ENCODE measurements at regions not wholly inside any gene's neighbourhood (a gene's known extent, or its start where the extent isn't known, plus 50 kb on each side); places are given as distances from the start of the nearest gene placed in this dataset.

DNA sequence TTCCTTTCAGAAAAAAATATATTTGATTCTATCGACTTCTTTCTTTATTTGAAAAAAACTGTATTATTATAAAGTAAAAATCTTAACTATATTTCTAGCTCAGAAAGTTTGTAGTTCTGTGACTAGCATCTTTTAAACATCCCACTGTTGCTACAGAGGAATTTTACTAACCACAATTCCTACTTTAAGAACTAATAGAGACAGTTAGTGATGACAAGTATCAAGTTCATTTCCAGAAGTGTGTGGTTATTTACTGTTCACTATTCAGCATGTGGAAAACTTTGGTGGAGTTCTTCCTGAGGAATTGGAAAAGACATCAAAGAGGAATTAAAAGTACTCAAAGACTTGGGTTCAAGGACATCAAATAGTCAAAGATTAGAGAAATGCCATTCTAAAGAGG lies 524.1 kb upstream of the CBLB start:
- WGBS, 2 experiments (ENCODE audit: insufficient coverage in 1 of 2, insufficient read length in 1 of 2) = no CpG with 5 or more reads among the region's 1 CpG
- H3K4me1 Mint-ChIP-seq = peaks cover 7% of the 10 kb centered on the region
- H3K4me1 ChIP-seq (ENCODE audit: control insufficient read depth, insufficient read depth, low read length) = no peaks in the 10 kb centered on the region
- no peaks in the 10 kb centered on the region for H3K9me3 ChIP-seq (ENCODE audit: control insufficient read depth, low read length)
- H3K4me3 ChIP-seq (ENCODE audit: low read length) = no peak overlapping the region
- H3K4me3 Mint-ChIP-seq = no peak overlapping the region
- no peak overlapping the region for H3K27ac Mint-ChIP-seq
- no peaks in the 10 kb centered on the region for H3K27me3 Mint-ChIP-seq (ENCODE audit: insufficient read depth)
- DNase-seq = no peak
- no peaks in the 10 kb centered on the region for H3K36me3 Mint-ChIP-seq (ENCODE audit: low read depth)
- H3K27ac ChIP-seq (ENCODE audit: low read depth, low read length) = no peak overlapping the region
- H3K27me3 ChIP-seq (ENCODE audit: control insufficient read depth, insufficient read depth, low read length, poor library complexity, severe bottlenecking) = no peaks in the 10 kb centered on the region
- no peaks in the 10 kb centered on the region for H3K36me3 ChIP-seq (ENCODE audit: control insufficient read depth, insufficient read depth, low read length)
- TF ChIP-seq, protein P1, sequence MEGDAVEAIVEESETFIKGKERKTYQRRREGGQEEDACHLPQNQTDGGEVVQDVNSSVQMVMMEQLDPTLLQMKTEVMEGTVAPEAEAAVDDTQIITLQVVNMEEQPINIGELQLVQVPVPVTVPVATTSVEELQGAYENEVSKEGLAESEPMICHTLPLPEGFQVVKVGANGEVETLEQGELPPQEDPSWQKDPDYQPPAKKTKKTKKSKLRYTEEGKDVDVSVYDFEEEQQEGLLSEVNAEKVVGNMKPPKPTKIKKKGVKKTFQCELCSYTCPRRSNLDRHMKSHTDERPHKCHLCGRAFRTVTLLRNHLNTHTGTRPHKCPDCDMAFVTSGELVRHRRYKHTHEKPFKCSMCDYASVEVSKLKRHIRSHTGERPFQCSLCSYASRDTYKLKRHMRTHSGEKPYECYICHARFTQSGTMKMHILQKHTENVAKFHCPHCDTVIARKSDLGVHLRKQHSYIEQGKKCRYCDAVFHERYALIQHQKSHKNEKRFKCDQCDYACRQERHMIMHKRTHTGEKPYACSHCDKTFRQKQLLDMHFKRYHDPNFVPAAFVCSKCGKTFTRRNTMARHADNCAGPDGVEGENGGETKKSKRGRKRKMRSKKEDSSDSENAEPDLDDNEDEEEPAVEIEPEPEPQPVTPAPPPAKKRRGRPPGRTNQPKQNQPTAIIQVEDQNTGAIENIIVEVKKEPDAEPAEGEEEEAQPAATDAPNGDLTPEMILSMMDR (conservative IDR thresholded peaks at IDR 0.05) = no peak
- H3K9me3 Mint-ChIP-seq = no peaks in the 10 kb centered on the region
- no peak overlapping the region for H3K9ac ChIP-seq (ENCODE audit: extremely low read depth, low read length, poor library complexity, severe bottlenecking)

DNA sequence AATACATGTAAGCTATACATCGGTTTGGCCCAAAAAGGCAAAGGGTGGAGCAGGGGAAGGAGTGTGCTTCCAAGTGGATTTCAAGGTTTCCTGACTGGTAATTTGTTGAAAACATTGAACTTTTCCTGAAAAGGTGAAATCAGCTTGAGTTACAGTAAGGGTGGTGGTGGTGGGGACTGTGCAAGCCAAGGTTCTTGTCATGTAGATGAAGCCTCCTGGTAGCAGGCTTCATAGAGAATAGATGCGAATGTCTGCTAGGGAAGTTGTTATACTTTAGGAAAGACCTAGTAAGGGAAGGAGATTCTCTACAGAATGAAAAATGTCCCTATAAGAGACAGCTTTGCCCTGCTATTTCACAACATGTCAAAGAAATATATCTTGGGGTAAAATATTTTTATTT lies 528.2 kb upstream of the CBLB start:
- Mint-ChIP-seq H3K27ac (no peak overlapping the region), H3K36me3 (ENCODE audit: low read depth) (no peaks in the 10 kb centered on the region), H3K4me1 (peaks cover 38% of the 10 kb centered on the region), H3K4me3 (no peak overlapping the region), H3K9me3 (no peaks in the 10 kb centered on the region), H3K27me3 (ENCODE audit: insufficient read depth) (no peaks in the 10 kb centered on the region)
- 80 to 87% methylated on average over 1 to 2 of the region's 2 CpGs for WGBS, 2 experiments (ENCODE audit: insufficient coverage in 1 of 2, insufficient read length in 1 of 2)
- H3K9me3 ChIP-seq (ENCODE audit: control insufficient read depth, low read length) = no peaks in the 10 kb centered on the region
- H3K27ac ChIP-seq (ENCODE audit: low read depth, low read length) = no peak overlapping the region
- no peaks in the 10 kb centered on the region for H3K27me3 ChIP-seq (ENCODE audit: control insufficient read depth, insufficient read depth, low read length, poor library complexity, severe bottlenecking)
- H3K36me3 ChIP-seq (ENCODE audit: control insufficient read depth, insufficient read depth, low read length) = no peaks in the 10 kb centered on the region
- peaks cover 18% of the 10 kb centered on the region for H3K4me1 ChIP-seq (ENCODE audit: control insufficient read depth, insufficient read depth, low read length)
- no peak for DNase-seq
- no peak overlapping the region for H3K4me3 ChIP-seq (ENCODE audit: low read length)
- TF ChIP-seq, protein P1 (conservative IDR thresholded peaks at IDR 0.05) = no peak
- H3K9ac ChIP-seq (ENCODE audit: extremely low read depth, low read length, poor library complexity, severe bottlenecking) = no peak overlapping the region

DNA sequence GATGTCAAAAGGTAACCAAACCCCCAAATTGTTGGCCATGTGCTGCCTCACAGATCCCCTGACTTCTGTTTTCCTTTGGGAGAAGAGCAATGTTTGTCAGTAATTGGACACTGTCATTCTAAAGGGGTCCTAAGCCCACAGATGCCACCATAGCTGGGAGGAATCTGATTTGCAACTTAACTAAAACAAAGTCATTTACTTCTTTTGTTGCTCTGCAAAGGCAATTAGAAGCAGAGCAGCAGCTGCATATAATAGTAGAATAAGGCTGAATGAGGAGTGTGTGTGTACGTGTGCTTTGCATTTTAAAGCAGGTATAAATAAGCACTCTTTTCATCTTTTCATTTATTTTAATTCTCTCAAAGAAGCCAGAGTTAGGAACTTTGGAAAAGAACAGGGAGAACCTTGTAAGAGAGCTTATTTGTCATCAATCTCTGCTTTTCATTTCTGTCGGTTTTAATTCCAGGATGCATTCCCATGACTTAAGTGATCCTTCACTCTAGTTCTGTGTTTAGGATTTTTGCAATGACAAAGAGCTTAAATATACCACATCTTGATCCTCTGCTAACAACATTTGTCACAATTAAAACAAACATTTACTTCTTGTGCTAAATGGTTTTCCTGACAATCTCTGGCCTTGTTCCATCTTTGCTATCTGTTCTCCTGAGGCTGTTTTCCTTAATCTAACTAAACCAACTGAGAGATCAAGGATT lies 530.2 kb upstream of the CBLB start:
- no peaks in the 10 kb centered on the region for H3K27me3 ChIP-seq (ENCODE audit: control insufficient read depth, insufficient read depth, low read length, poor library complexity, severe bottlenecking)
- H3K4me3 Mint-ChIP-seq = no peak overlapping the region
- H3K9me3 Mint-ChIP-seq = no peaks in the 10 kb centered on the region
- H3K27ac Mint-ChIP-seq = no peak overlapping the region
- no peaks in the 10 kb centered on the region for H3K27me3 Mint-ChIP-seq (ENCODE audit: insufficient read depth)
- H3K36me3 ChIP-seq (ENCODE audit: control insufficient read depth, insufficient read depth, low read length) = no peaks in the 10 kb centered on the region
- no peaks in the 10 kb centered on the region for H3K9me3 ChIP-seq (ENCODE audit: control insufficient read depth, low read length)
- peaks cover 53% of the 10 kb centered on the region for H3K4me1 Mint-ChIP-seq
- H3K9ac ChIP-seq (ENCODE audit: extremely low read depth, low read length, poor library complexity, severe bottlenecking) = no peak overlapping the region
- WGBS, 2 experiments (ENCODE audit: insufficient coverage in 1 of 2, insufficient read length in 1 of 2) = 57 to 77% methylated on average over 1 of the region's 2 CpGs
- peak overlapping the region; percentile 31 for H3K4me3 ChIP-seq (ENCODE audit: low read length)
- no peak for DNase-seq
- no peaks in the 10 kb centered on the region for H3K36me3 Mint-ChIP-seq (ENCODE audit: low read depth)
- H3K4me1 ChIP-seq (ENCODE audit: control insufficient read depth, insufficient read depth, low read length) = peaks cover 18% of the 10 kb centered on the region
- TF ChIP-seq, protein P1 (conservative IDR thresholded peaks at IDR 0.05) = no peak
- peak overlapping the region; percentile 73 for H3K27ac ChIP-seq (ENCODE audit: low read depth, low read length)

Measured in endodermal cell (in vitro differentiated cells).